A549 (cell line): ENCODE measurements at regions not wholly inside any gene's neighbourhood (a gene's known extent, or its start where the extent isn't known, plus 50 kb on each side); places are given as distances from the start of the nearest gene placed in this dataset.

Experiments
- ATAC-seq, 2 experiments: fragments of 200-7000 bp in 1 of 2; fragments of >200 bp in 1 of 2; cut with Nextera tagmentation in 1 of 2; cut with Tn5 transposase in 1 of 2; 3 replicates each; pipeline versions ENCODE4 v1.8.0 to v1.9.1; 2018 to 2020; ENCODE audit warnings: mild to moderate bottlenecking in 1 of 2, moderate library complexity in 1 of 2
- CTCF ChIA-PET: fragments of 300-600 bp; sonication (Branson Sonifier 250); formaldehyde crosslinking; extraction: SDS; loops from one replicate; lab custom pipeline; 2021; ENCODE audit warnings: antibody characterized with exemption, inconsistent platforms; lab: Yijun Ruan, JAX
- POLR2A ChIA-PET: fragments of 350-600 bp; formaldehyde crosslinking; extraction: SDS; loops from one replicate; lab custom pipeline; 2021; ENCODE audit warnings: antibody characterized with exemption, inconsistent platforms; lab: Yijun Ruan, JAX
- DNase-seq, 2 experiments: peaks; one replicate each; pipeline versions ENCODE4 v3.0.0 to v3.0.0-alpha.2; 2011 to 2016; ENCODE audit warnings: low read depth in 1 of 2, low spot score in 1 of 2
- FAIRE-seq: peaks from 2 replicates; lab custom pipeline; 2011; peaks lifted over from hg19 to GRCh38; lab: Jason Lieb, UNC
- H3K27ac ChIP-seq, 2 experiments: fragments of >200 bp; sonication (Bioruptor Twin); formaldehyde crosslinking; 3 replicates each; pipeline ENCODE4 v1.5.1; 2016 to 2017
- H3K4me1 ChIP-seq: fragments of >200 bp; sonication (Bioruptor Twin); formaldehyde crosslinking; 3 replicates; pipeline ENCODE4 v1.6.1; 2016
- H3K4me2 ChIP-seq: fragments of >200 bp; sonication (Bioruptor Twin); formaldehyde crosslinking; 3 replicates; pipeline ENCODE4 v1.6.1; 2016
- H3K4me3 ChIP-seq: fragments of >200 bp; sonication (Bioruptor Twin); formaldehyde crosslinking; 3 replicates; pipeline ENCODE4 v1.5.1; 2016
- H3K9me3 ChIP-seq: fragments of >200 bp; sonication (Bioruptor Twin); formaldehyde crosslinking; 3 replicates; pipeline ENCODE4 v1.6.1; 2016
- BCL3 ChIP-seq: fragments of >200 bp; sonication (Bioruptor Twin); formaldehyde crosslinking; IDR thresholded peaks from 3 replicates; pipeline ENCODE4 v1.6.1; 2016
- CTCF ChIP-seq: fragments of >200 bp; sonication (Bioruptor Twin); formaldehyde crosslinking; IDR thresholded peaks from 3 replicates; pipeline ENCODE4 v1.5.1; 2016
- FOSL2 ChIP-seq, 2 experiments: fragments of 450-650 bp in 1 of 2; fragments of >200 bp in 1 of 2; sonication (Bioruptor Twin) in 1 of 2; formaldehyde crosslinking; IDR thresholded peaks; 2 replicates each; pipeline versions ENCODE4 v1.5.0 to v1.6.1; 2016 to 2020; ENCODE audit warnings: mild to moderate bottlenecking in 1 of 2, moderate library complexity in 1 of 2
- HEYL ChIP-seq: fragments of 250-450 bp; sonication (Bioruptor Pico); IDR thresholded peaks from 2 replicates; pipeline ENCODE4 v1.8.0; 2021; ENCODE audit warnings: mild to moderate bottlenecking, moderate library complexity
- HOXA7 ChIP-seq: fragments of 250-450 bp; sonication (Bioruptor Pico); IDR thresholded peaks from 2 replicates; pipeline ENCODE4 v1.5.0; 2020; ENCODE audit warnings: mild to moderate bottlenecking, moderate library complexity
- HOXB13 ChIP-seq: fragments of 250-450 bp; sonication (Bioruptor Pico); IDR thresholded peaks from 2 replicates; pipeline ENCODE4 v1.5.0; 2020; ENCODE audit warnings: low read depth, mild to moderate bottlenecking, moderate library complexity
- HOXB5 ChIP-seq: fragments of 250-450 bp; sonication (Bioruptor Pico); IDR thresholded peaks from 2 replicates; pipeline ENCODE4 v1.5.0; 2020; ENCODE audit warnings: mild to moderate bottlenecking, moderate library complexity
- KDM5A ChIP-seq: fragments of 200-600 bp; sonication (generic); IDR thresholded peaks from 2 replicates; pipeline ENCODE4 v1.6.1; 2016; ENCODE audit warnings: antibody characterized with exemption, mild to moderate bottlenecking
- MAFK ChIP-seq: fragments of 450-650 bp; IDR thresholded peaks from 2 replicates; pipeline ENCODE4 v1.6.1; 2014; ENCODE audit not compliant: partially characterized antibody
- MAX ChIP-seq: IDR thresholded peaks from 2 replicates; pipeline ENCODE4 v1.6.1; 2012
- NFE2L2 ChIP-seq: fragments of 150-350 bp; conservative IDR thresholded peaks from 2 replicates; pipeline ENCODE4 v1.6.1; 2014; ENCODE audit warnings: low read length
- PHF8 ChIP-seq: fragments of 200-600 bp; sonication (generic); IDR thresholded peaks from 2 replicates; pipeline ENCODE4 v1.6.1; 2016; ENCODE audit warnings: low read depth, mild to moderate bottlenecking, antibody characterized with exemption, moderate library complexity, borderline replicate concordance
- POLR2A ChIP-seq: IDR thresholded peaks from 2 replicates; pipeline ENCODE4 v1.6.1; 2012; ENCODE audit warnings: mild to moderate bottlenecking, low read length
- RAD21 ChIP-seq, 2 experiments: fragments of >200 bp in 1 of 2; sonication (Bioruptor Twin) in 1 of 2; formaldehyde crosslinking in 1 of 2; IDR thresholded peaks in 1 of 2; conservative IDR thresholded peaks in 1 of 2; 2 replicates in 1 of 2; 3 replicates in 1 of 2; pipeline ENCODE4 v1.6.1; 2012 to 2018; ENCODE audit warnings: inconsistent platforms in 1 of 2
- SMC3 ChIP-seq: fragments of >200 bp; sonication (Bioruptor Twin); formaldehyde crosslinking; IDR thresholded peaks from 3 replicates; pipeline ENCODE4 v1.6.1; 2018; ENCODE audit warnings: inconsistent platforms
- WGBS: methylation state at CpG from one replicate; pipeline ENCODE4 v1.1.6; 2017; ENCODE audit errors: missing lambda C conversion rate; 5-methylcytosine and 5-hydroxymethylcytosine counted together

GRCh38 chr6:138692058-138692977 is 81.3 kb upstream of the CCDC28A start:
- ChIA-PET CTCF (interaction anchor here (0.6 to 2.9 kb wide), 18 partner anchors 9 to 586 kb away, joined by 3 to 16 read pairs (median 4); no protein-coding TSS in a partner anchor), POLR2A (interaction anchor here (0.8 to 1.3 kb wide), 2 partner anchors 10 to 262 kb away, joined by 3 read pairs; no protein-coding TSS in a partner anchor)
- peak overlapping the region; percentile 82 to 97 for H3K27ac ChIP-seq
- DNase-seq, result peak; percentile 42 to 77
- H3K4me1 ChIP-seq, result peaks cover 6% of the 10 kb centered on the region; the same call in 1 of the 3 replicates
- peak; percentile 77 to 80 for ATAC-seq
- FAIRE-seq, result no peak
- H3K9me3 ChIP-seq, result no peaks in the 10 kb centered on the region
- WGBS, result 3% methylated on average over 11 of the region's 103 CpGs
- peak overlapping the region; percentile 75 for H3K4me3 ChIP-seq
- H3K4me2 ChIP-seq, result peak overlapping the region; percentile 93
- TF ChIP-seq RAD21 (conservative IDR thresholded peaks at IDR 0.05 in 1 of 2, IDR thresholded peaks at IDR 0.05 in 1 of 2) (peak in 1 of 2 experiments; percentile 54; a peak in 2 of 5 replicates), PHF8 (no peak), MAX (peak; percentile 6; the same call in 1 of the 2 replicates), KDM5A (0 out of 2 replicates have a peak, but pooled peaks have one; percentile 22), HOXA7 (CRISPR knock-in tag) (no peak), SMC3 (peak; percentile 79), CTCF (peak; percentile 77)

- Histone ChIP-seq H3K4me3 (peak overlapping the region; percentile 75), H3K4me2 (peak overlapping the region; percentile 93), H3K4me1 (peaks cover 6% of the 10 kb centered on the region; the same call in 1 of the 3 replicates)
- peak; percentile 75 to 79 for ATAC-seq
- POLR2A ChIA-PET, result no interaction called here
- TF ChIP-seq HOXB13 (no peak), POLR2A (peak; percentile 38), KDM5A (no peak), CTCF (peak; percentile 22; the same call in 2 of the 3 replicates), BCL3 (peak; percentile 26; the same call in 1 of the 3 replicates)
- TF ChIP-seq, all 56 proteins: peak for 3
- CTCF ChIA-PET, result interaction anchor here (0.7 to 2.9 kb wide), 15 partner anchors 9 to 263 kb away, joined by 3 to 16 read pairs (median 3); no protein-coding TSS in a partner anchor
- H3K27ac ChIP-seq, result peak overlapping the region; percentile 82 to 97
- no peaks in the 10 kb centered on the region for H3K9me3 ChIP-seq
- no peak for FAIRE-seq
- WGBS, result 2% methylated on average over 24 of the region's 92 CpGs
- DNase-seq, result peak; percentile 62 to 69
These were observed 80.3 kb upstream of the CCDC28A start for GRCh38 chr6:138692978-138693909.

DNA sequence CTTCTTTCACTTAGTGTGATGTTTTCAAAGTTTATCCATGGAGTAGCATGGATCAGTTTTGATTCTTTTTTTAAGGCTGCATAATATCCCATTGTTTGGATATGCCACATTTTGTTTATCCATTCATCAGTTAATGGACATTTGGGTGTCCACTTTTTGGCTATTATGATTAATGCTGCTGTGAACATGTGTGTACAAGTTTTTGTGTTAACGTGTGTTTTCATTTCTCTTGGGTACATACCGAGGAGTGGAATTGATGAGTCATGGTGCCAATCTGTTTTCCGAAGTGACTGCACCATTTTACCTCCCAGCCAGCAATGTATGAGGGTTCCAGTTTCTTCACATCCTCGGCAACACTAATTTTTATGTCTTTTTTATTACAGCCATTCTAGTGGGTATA is 78.4 kb upstream of the CCDC28A start:
- no peaks in the 10 kb centered on the region for H3K9me3 ChIP-seq
- ChIA-PET CTCF (no interaction called here), POLR2A (no interaction called here)
- FAIRE-seq (no peak), ATAC-seq (no peak), DNase-seq (no peak)
- 76% methylated on average over 4 of the region's 4 CpGs for WGBS
- H3K4me3 ChIP-seq, result no peak overlapping the region
- TF ChIP-seq FOSL2 (IDR thresholded peaks at IDR 0.05) (no peak), FOSL2 (CRISPR knock-in tag; IDR thresholded peaks at IDR 0.05) (0 out of 2 replicates have a peak, but pooled peaks have one; percentile 11), HEYL (CRISPR knock-in tag) (no peak), NFE2L2 (peak; percentile 69), HOXB5 (CRISPR knock-in tag) (no peak), MAFK (peak; percentile 54)
- H3K4me2 ChIP-seq, result no peak overlapping the region
- no peak overlapping the region for H3K27ac ChIP-seq
- H3K4me1 ChIP-seq, result peaks cover 6% of the 10 kb centered on the region; the same call in 1 of the 3 replicates
